ENCODE measurements at regions not wholly inside any gene's neighbourhood (a gene's known extent, or its start where the extent isn't known, plus 50 kb on each side); places are given as distances from the start of the nearest gene placed in this dataset.
A peak's percentile ranks its signal among the peaks of the same experiment; 100 is the strongest.

DNA sequence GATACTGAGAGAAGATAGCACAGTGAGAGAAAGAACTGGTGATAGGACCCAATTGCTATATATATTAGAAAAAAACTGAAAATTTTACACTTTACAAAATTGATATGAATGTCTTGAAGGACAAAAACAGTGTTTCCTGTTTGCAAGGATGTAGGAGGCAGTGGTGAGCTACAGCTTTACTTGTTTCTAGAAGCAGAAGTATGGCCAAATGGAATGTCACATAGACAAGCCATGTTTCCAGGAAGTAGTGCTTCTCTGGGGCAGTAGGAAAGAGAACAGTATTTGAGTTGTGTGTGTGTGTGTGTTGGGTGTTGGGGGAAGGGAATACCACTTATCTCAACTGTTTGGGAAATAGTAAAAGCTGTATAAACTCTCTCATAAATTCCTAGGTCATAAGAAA, 60.9 kb upstream of the IBSP start (continued):
- TF ChIP-seq, protein P1, sequence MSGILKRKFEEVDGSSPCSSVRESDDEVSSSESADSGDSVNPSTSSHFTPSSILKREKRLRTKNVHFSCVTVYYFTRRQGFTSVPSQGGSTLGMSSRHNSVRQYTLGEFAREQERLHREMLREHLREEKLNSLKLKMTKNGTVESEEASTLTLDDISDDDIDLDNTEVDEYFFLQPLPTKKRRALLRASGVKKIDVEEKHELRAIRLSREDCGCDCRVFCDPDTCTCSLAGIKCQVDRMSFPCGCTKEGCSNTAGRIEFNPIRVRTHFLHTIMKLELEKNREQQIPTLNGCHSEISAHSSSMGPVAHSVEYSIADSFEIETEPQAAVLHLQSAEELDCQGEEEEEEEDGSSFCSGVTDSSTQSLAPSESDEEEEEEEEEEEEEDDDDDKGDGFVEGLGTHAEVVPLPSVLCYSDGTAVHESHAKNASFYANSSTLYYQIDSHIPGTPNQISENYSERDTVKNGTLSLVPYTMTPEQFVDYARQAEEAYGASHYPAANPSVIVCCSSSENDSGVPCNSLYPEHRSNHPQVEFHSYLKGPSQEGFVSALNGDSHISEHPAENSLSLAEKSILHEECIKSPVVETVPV (CRISPR knock-in tag; IDR thresholded peaks at IDR 0.05) = no peak
- TF ChIP-seq ZNF70 (CRISPR knock-in tag; IDR thresholded peaks at IDR 0.05) = no peak
- TF ChIP-seq, protein P2, sequence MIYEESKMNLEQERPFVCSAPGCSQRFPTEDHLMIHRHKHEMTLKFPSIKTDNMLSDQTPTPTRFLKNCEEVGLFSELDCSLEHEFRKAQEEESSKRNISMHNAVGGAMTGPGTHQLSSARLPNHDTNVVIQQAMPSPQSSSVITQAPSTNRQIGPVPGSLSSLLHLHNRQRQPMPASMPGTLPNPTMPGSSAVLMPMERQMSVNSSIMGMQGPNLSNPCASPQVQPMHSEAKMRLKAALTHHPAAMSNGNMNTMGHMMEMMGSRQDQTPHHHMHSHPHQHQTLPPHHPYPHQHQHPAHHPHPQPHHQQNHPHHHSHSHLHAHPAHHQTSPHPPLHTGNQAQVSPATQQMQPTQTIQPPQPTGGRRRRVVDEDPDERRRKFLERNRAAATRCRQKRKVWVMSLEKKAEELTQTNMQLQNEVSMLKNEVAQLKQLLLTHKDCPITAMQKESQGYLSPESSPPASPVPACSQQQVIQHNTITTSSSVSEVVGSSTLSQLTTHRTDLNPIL (CRISPR knock-in tag; IDR thresholded peaks at IDR 0.05; ENCODE audit: low read depth) = no peak
- no peak for TF ChIP-seq ZFP30 (CRISPR knock-in tag; IDR thresholded peaks at IDR 0.05)
- TF ChIP-seq ZNF565 (CRISPR knock-in tag; conservative IDR thresholded peaks at IDR 0.05; ENCODE audit: low read depth) = no peak
- no peak for TF ChIP-seq TOX (CRISPR knock-in tag; IDR thresholded peaks at IDR 0.05; ENCODE audit: borderline replicate concordance)
- TF ChIP-seq ESRRG (CRISPR knock-in tag; IDR thresholded peaks at IDR 0.05) = no peak
- no peak for TF ChIP-seq SNAI2 (CRISPR knock-in tag; IDR thresholded peaks at IDR 0.05)

GRCh38 chr4:87739494-87739893, 59.9 kb upstream of the IBSP start:
- no peak for TF ChIP-seq CSDC2 (CRISPR knock-in tag; IDR thresholded peaks at IDR 0.05)
- peak; percentile 76 for TF ChIP-seq ISL1 (CRISPR knock-in tag; IDR thresholded peaks at IDR 0.05)
- TF ChIP-seq, protein P3, sequence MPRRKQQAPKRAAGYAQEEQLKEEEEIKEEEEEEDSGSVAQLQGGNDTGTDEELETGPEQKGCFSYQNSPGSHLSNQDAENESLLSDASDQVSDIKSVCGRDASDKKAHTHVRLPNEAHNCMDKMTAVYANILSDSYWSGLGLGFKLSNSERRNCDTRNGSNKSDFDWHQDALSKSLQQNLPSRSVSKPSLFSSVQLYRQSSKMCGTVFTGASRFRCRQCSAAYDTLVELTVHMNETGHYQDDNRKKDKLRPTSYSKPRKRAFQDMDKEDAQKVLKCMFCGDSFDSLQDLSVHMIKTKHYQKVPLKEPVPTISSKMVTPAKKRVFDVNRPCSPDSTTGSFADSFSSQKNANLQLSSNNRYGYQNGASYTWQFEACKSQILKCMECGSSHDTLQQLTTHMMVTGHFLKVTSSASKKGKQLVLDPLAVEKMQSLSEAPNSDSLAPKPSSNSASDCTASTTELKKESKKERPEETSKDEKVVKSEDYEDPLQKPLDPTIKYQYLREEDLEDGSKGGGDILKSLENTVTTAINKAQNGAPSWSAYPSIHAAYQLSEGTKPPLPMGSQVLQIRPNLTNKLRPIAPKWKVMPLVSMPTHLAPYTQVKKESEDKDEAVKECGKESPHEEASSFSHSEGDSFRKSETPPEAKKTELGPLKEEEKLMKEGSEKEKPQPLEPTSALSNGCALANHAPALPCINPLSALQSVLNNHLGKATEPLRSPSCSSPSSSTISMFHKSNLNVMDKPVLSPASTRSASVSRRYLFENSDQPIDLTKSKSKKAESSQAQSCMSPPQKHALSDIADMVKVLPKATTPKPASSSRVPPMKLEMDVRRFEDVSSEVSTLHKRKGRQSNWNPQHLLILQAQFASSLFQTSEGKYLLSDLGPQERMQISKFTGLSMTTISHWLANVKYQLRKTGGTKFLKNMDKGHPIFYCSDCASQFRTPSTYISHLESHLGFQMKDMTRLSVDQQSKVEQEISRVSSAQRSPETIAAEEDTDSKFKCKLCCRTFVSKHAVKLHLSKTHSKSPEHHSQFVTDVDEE (CRISPR knock-in tag; IDR thresholded peaks at IDR 0.05) = peak; percentile 83
- peak; percentile 96 for TF ChIP-seq TCF4 (CRISPR knock-in tag; IDR thresholded peaks at IDR 0.05; ENCODE audit: borderline replicate concordance)
- no peak for ATAC-seq

DNA sequence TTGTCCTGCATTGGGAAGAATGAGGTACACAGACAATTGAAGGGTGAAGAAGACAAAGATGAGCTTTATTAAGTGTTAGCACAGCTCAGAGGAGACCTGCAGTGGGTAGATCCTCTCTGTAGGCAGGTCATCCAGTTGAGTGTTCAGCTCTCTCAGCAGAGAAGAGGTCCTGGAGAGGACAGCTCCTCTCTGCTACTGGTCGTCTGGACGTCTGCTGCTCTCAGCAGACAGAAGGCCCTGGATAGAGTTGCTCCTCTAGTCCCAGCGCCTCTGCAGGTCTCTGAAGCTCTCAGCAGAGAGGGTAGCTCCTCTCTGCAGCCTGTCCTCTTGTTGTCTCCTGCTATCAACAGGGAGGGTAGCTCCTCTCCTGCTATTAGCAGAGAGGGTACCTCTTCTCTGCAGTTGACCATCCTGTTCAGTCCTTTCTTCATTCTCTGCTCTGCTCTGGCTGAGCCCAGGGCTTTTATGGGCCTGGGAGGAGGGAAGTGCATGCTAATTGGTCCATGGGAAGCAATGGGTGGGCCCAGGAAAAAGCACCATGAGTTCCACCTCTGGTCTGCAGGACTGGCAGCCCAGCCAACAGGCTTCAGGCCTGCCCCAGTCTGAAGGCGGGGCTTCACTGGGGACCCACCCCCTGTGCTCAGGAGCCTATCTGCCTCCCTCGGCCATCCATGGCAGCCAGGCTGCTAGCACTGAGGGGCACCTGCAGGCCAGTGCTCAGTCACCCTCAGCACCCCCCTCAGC, 54.1 kb upstream of the IBSP start:
- no peak for ATAC-seq
- TF ChIP-seq SNAI2 (CRISPR knock-in tag; IDR thresholded peaks at IDR 0.05) (no peak), GLIS3 (CRISPR knock-in tag; IDR thresholded peaks at IDR 0.05) (no peak), ZC3H10 (CRISPR knock-in tag; IDR thresholded peaks at IDR 0.05) (no peak), RARB (CRISPR knock-in tag; IDR thresholded peaks at IDR 0.05) (no peak), ISL1 (CRISPR knock-in tag; IDR thresholded peaks at IDR 0.05) (no peak), OSR1 (CRISPR knock-in tag; IDR thresholded peaks at IDR 0.05) (no peak), ZNF565 (CRISPR knock-in tag; conservative IDR thresholded peaks at IDR 0.05; ENCODE audit: low read depth) (no peak), TOX (CRISPR knock-in tag; IDR thresholded peaks at IDR 0.05; ENCODE audit: borderline replicate concordance) (no peak), PATZ1 (CRISPR knock-in tag; IDR thresholded peaks at IDR 0.05; ENCODE audit: borderline replicate concordance) (no peak), ESRRG (CRISPR knock-in tag; IDR thresholded peaks at IDR 0.05) (no peak), ZFP30 (CRISPR knock-in tag; IDR thresholded peaks at IDR 0.05) (no peak), ZNF8 (CRISPR knock-in tag; IDR thresholded peaks at IDR 0.05) (no peak), POU6F1 (CRISPR knock-in tag; IDR thresholded peaks at IDR 0.05; ENCODE audit: borderline replicate concordance, low read depth) (no peak), ZFP3 (CRISPR knock-in tag; IDR thresholded peaks at IDR 0.05) (no peak), TCF4 (CRISPR knock-in tag; IDR thresholded peaks at IDR 0.05; ENCODE audit: borderline replicate concordance) (no peak)
- TF ChIP-seq, protein P2 (CRISPR knock-in tag; IDR thresholded peaks at IDR 0.05; ENCODE audit: low read depth) = no peak
- TF ChIP-seq, protein P3 (CRISPR knock-in tag; IDR thresholded peaks at IDR 0.05) = no peak
- TF ChIP-seq, protein P1 (CRISPR knock-in tag; IDR thresholded peaks at IDR 0.05) = no peak
